HEK293T (cell line): ENCODE measurements at regions not wholly inside any gene's neighbourhood (a gene's known extent, or its start where the extent isn't known, plus 50 kb on each side); places are given as distances from the start of the nearest gene placed in this dataset.

Experiments used
- CTCF ChIA-PET: fragments of 350-600 bp; formaldehyde crosslinking; extraction: SDS; loops from one replicate; lab custom pipeline; 2021; ENCODE audit warnings: antibody characterized with exemption, inconsistent platforms; lab: Yijun Ruan, JAX
- POLR2A ChIA-PET: fragments of 350-600 bp; formaldehyde crosslinking; extraction: SDS; loops from one replicate; lab custom pipeline; 2020; ENCODE audit warnings: antibody characterized with exemption, inconsistent platforms; lab: Yijun Ruan, JAX
- DNase-seq: peaks from one replicate; pipeline ENCODE4 v3.0.0; 2012; ENCODE audit warnings: mixed read lengths; ENCODE audit errors: extremely low spot score
- ARNT ChIP-seq: fragments of 450-650 bp; IDR thresholded peaks from 2 replicates; pipeline ENCODE4 v1.6.1; 2017; ENCODE audit warnings: mild to moderate bottlenecking
- BHLHE40 ChIP-seq: fragments of 450-650 bp; IDR thresholded peaks from 2 replicates; pipeline ENCODE4 v1.6.1; 2016; ENCODE audit warnings: mild to moderate bottlenecking, moderate library complexity, borderline replicate concordance
- CTBP1 ChIP-seq: fragments of 450-650 bp; IDR thresholded peaks from 2 replicates; pipeline ENCODE4 v1.6.1; 2016; ENCODE audit warnings: borderline replicate concordance
- ELF4 ChIP-seq: fragments of 450-650 bp; IDR thresholded peaks from 2 replicates; pipeline ENCODE4 v1.6.1; 2017; ENCODE audit warnings: antibody characterized with exemption
- FOXA1 ChIP-seq: fragments of 450-650 bp; IDR thresholded peaks from 2 replicates; pipeline ENCODE4 v1.6.1; 2016; ENCODE audit warnings: mild to moderate bottlenecking
- FOXK2 ChIP-seq: fragments of 450-650 bp; IDR thresholded peaks from 2 replicates; pipeline ENCODE4 v1.6.1; 2016; ENCODE audit warnings: mild to moderate bottlenecking
- FOXM1 ChIP-seq: fragments of 450-650 bp; IDR thresholded peaks from 2 replicates; pipeline ENCODE4 v1.6.1; 2017; ENCODE audit warnings: mild to moderate bottlenecking, borderline replicate concordance
- HDGF ChIP-seq: fragments of 450-650 bp; IDR thresholded peaks from 2 replicates; pipeline ENCODE4 v1.6.1; 2017; ENCODE audit warnings: antibody characterized with exemption, borderline replicate concordance
- L3MBTL2 ChIP-seq: fragments of 450-650 bp; conservative IDR thresholded peaks from 2 replicates; pipeline ENCODE4 v1.6.1; 2016; ENCODE audit warnings: mild to moderate bottlenecking
- LEF1 ChIP-seq: fragments of 450-650 bp; IDR thresholded peaks from 2 replicates; pipeline ENCODE4 v1.6.1; 2017; ENCODE audit warnings: mild to moderate bottlenecking, borderline replicate concordance
- NFRKB ChIP-seq: fragments of 450-650 bp; IDR thresholded peaks from 2 replicates; pipeline ENCODE4 v1.6.1; 2016; ENCODE audit warnings: mild to moderate bottlenecking, moderate library complexity
- SP1 ChIP-seq: fragments of 450-650 bp; IDR thresholded peaks from 2 replicates; pipeline ENCODE4 v1.6.1; 2017
- SUZ12 ChIP-seq: fragments of 450-650 bp; IDR thresholded peaks from 2 replicates; pipeline ENCODE4 v1.6.1; 2016; ENCODE audit warnings: mild to moderate bottlenecking
- TARDBP ChIP-seq: fragments of 450-650 bp; IDR thresholded peaks from 2 replicates; pipeline ENCODE4 v1.6.1; 2016
- ZNF384 ChIP-seq: fragments of 450-650 bp; IDR thresholded peaks from 2 replicates; pipeline ENCODE4 v1.6.1; 2016
- TF ChIP-seq, protein P1 (sequence below): fragments of 450-650 bp; IDR thresholded peaks from 2 replicates; pipeline ENCODE4 v1.6.1; 2016

DNA sequence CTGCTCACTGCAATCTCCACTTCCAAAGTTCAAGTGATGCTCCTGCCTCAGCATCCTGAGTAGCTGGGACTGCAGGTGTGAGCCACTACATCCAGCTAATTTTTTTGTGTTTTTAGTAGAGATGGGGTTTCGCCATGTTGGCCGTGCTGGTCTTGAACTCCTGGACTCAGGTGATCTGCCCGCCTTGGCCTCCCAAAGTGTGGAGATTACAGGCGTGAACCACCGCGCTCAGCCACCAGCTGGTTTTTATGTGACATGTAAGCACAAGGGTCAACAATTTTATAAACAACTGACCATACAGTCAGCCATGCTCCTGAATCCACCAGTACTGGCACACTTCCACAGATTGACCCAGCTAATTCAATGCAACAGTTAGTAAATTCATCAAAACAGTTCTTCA lies 526.3 kb upstream of the LRRC4C start:
- no peak for DNase-seq
- ChIA-PET POLR2A (no interaction called here), CTCF (no interaction called here)
- TF ChIP-seq LEF1 (no peak), SP1 (no peak)
- TF ChIP-seq, protein P1, sequence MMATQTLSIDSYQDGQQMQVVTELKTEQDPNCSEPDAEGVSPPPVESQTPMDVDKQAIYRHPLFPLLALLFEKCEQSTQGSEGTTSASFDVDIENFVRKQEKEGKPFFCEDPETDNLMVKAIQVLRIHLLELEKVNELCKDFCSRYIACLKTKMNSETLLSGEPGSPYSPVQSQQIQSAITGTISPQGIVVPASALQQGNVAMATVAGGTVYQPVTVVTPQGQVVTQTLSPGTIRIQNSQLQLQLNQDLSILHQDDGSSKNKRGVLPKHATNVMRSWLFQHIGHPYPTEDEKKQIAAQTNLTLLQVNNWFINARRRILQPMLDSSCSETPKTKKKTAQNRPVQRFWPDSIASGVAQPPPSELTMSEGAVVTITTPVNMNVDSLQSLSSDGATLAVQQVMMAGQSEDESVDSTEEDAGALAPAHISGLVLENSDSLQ: no peak

DNA sequence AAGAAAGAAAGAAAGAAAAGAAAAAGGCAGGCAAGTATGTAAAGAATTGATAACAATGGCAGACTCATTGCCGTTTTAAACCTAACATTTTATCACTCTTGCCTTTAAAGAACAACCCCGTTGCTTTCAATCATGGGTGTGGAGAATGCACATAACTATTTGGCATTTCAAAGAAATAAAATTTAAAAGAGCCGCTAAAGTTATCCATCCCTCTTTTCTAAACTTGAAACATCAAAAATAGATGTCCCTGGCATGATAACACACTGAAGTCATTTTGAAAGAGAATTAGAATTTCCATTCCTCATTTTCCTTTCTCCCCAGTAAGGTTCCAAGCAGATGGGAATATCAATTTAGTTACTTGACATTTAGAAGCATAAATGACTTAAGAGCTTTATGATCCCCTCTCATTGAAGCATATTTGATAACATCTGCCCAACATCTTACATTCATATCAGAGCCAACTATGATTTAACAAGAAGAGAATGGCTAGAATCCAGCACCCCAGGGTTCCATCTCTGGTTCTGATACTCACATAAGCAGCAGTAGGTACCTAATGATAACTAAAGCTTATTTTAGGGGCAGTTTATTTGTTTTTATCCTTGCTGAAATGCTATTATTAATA lies 529.6 kb upstream of the LRRC4C start:
- TF ChIP-seq FOXK2 (no peak), TARDBP (no peak), NFRKB (no peak), ELF4 (no peak), BHLHE40 (no peak), CTBP1 (no peak), L3MBTL2 (no peak), SUZ12 (no peak), LEF1 (no peak)
- ChIA-PET CTCF (no interaction called here), POLR2A (no interaction called here)
- DNase-seq: no peak

DNA sequence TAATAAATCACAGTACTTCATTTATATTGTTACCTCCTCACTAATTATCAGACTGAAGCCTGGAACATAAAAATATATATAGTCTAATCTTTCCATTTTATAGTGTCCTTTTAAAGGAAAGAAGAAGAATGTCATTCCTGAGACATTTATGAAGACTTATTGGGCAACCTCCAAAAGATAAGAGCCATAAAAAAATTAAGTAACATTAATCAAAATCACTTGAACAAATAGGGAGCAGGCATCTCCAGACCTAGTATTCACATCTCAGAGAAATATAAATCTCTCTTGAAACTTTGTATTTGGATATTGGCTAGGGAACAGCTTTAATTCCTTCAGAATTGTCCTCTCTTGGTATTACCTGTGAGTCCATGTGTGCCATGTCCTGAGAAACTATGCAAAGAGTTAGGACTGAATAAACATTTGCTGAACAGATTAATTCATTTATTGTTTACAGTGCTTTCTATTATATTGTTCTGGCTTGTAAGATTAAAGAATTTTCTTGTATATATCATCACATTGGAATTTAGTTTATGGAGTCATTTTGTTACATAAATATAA lies 530.5 kb upstream of the LRRC4C start:
- DNase-seq: no peak
- POLR2A ChIA-PET: no interaction called here
- CTCF ChIA-PET: no interaction called here
- TF ChIP-seq, protein P1: no peak
- TF ChIP-seq SUZ12 (no peak), SP1 (no peak), L3MBTL2 (no peak), NFRKB (no peak), LEF1 (no peak), FOXK2 (no peak), CTBP1 (no peak), ELF4 (no peak), TARDBP (no peak), FOXM1 (no peak), ARNT (no peak), ZNF384 (no peak)

GRCh38 chr11:41996533-41996932 lies 537.1 kb upstream of the LRRC4C start:
- POLR2A ChIA-PET: no interaction called here
- CTCF ChIA-PET: no interaction called here
- DNase-seq: no peak
- TF ChIP-seq ZNF384: no peak
- TF ChIP-seq FOXK2: no peak
- TF ChIP-seq NFRKB: no peak
- TF ChIP-seq HDGF: no peak
- TF ChIP-seq, protein P1: no peak
- no peak for TF ChIP-seq SUZ12
- no peak for TF ChIP-seq ARNT
- TF ChIP-seq ELF4: no peak
- TF ChIP-seq FOXA1: no peak
- no peak for TF ChIP-seq SP1
- TF ChIP-seq BHLHE40: no peak
- TF ChIP-seq LEF1: no peak

- CTCF ChIA-PET: no interaction called here
- no peak for DNase-seq
- TF ChIP-seq NFRKB (no peak), L3MBTL2 (no peak), HDGF (no peak), LEF1 (no peak), FOXK2 (no peak), ELF4 (no peak), FOXA1 (no peak), FOXM1 (no peak), TARDBP (no peak), SUZ12 (no peak), CTBP1 (no peak), ARNT (no peak), ZNF384 (no peak), SP1 (no peak), BHLHE40 (no peak)
- TF ChIP-seq, protein P1: no peak
- POLR2A ChIA-PET: no interaction called here
Measured at GRCh38 chr11:41997844-41998401, 538.5 kb upstream of the LRRC4C start.

- TF ChIP-seq ELF4 (no peak), FOXA1 (no peak), SUZ12 (no peak), FOXM1 (no peak), ARNT (no peak), FOXK2 (no peak), SP1 (no peak), HDGF (no peak), L3MBTL2 (no peak), NFRKB (no peak), LEF1 (no peak)
- DNase-seq: no peak
- POLR2A ChIA-PET: no interaction called here
- CTCF ChIA-PET: no interaction called here
Measured at GRCh38 chr11:41999066-41999465, 539.6 kb upstream of the LRRC4C start.
